ENCODE measurements at regions not wholly inside any gene's neighbourhood (a gene's known extent, or its start where the extent isn't known, plus 50 kb on each side); places are given as distances from the start of the nearest gene placed in this dataset.

- no peak for DNase-seq
Measured at GRCh38 chr16:17532338-17532995, 61.7 kb upstream of the XYLT1 start.

- DNase-seq = no peak
Measured at GRCh38 chr16:17529982-17530760, 59.4 kb upstream of the XYLT1 start.

- peak in 1 of 2 experiments; percentile 0 for DNase-seq
Measured at GRCh38 chr16:17526956-17527937, 56.5 kb upstream of the XYLT1 start.

- DNase-seq = no peak
Measured at GRCh38 chr16:17524656-17525055, 53.9 kb upstream of the XYLT1 start.

GRCh38 chr16:17520561-17520960, 49.8 kb upstream of the XYLT1 start:
- no peak for DNase-seq
